ENCODE measurements at regions not wholly inside any gene's neighbourhood (a gene's known extent, or its start where the extent isn't known, plus 50 kb on each side); places are given as distances from the start of the nearest gene placed in this dataset.

DNA sequence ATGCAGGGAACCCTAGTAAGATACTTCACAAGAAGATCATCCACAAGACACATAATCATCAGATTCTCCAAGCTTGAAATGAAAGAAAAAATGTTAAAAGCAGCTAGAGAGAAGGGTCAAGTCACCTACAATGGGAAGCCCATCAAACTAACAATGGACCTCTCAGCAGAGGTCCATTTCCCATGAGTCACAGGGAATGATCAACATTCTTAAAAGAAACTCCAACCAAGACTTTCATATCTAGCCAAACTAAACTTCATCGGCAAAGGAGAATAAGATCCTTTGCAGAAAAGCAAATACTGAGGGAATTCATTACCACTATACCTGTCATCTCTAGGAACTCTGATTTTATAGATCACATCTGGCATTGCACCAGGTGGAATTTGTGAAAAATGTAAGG, 52.9 kb upstream of the SPATA31E1 start:
- TF ChIP-seq, protein P1, sequence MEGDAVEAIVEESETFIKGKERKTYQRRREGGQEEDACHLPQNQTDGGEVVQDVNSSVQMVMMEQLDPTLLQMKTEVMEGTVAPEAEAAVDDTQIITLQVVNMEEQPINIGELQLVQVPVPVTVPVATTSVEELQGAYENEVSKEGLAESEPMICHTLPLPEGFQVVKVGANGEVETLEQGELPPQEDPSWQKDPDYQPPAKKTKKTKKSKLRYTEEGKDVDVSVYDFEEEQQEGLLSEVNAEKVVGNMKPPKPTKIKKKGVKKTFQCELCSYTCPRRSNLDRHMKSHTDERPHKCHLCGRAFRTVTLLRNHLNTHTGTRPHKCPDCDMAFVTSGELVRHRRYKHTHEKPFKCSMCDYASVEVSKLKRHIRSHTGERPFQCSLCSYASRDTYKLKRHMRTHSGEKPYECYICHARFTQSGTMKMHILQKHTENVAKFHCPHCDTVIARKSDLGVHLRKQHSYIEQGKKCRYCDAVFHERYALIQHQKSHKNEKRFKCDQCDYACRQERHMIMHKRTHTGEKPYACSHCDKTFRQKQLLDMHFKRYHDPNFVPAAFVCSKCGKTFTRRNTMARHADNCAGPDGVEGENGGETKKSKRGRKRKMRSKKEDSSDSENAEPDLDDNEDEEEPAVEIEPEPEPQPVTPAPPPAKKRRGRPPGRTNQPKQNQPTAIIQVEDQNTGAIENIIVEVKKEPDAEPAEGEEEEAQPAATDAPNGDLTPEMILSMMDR (IDR thresholded peaks at IDR 0.05; ENCODE audit: control insufficient read depth, extremely low read depth, insufficient read depth): no peak
- H3K4me3 ChIP-seq (ENCODE audit: low read depth, low read length): no peak overlapping the region
- DNase-seq (ENCODE audit: low read depth): no peak

DNA sequence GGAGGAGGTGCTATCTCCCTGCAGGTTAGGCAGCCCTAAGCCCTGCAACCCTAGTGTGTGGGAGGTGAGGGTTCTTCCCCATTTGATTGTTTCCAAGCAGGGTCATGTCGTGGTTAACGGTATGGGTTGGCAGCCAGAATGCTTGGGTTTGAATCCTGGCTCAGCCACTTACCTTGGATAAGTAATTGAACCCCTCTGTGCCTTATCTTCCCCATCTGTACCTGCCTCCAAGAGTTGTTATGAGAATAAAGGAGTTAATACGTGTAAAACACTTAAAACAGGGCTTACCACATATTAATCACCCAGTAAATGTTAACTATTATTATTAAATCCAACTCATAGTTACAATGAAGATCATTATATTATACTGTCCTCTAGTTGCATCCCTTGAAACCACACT, 52.2 kb upstream of the SPATA31E1 start:
- TF ChIP-seq, protein P1 (IDR thresholded peaks at IDR 0.05; ENCODE audit: control insufficient read depth, extremely low read depth, insufficient read depth): no peak
- no peak for DNase-seq (ENCODE audit: low read depth)
- no peak overlapping the region for H3K4me3 ChIP-seq (ENCODE audit: low read depth, low read length)

DNA sequence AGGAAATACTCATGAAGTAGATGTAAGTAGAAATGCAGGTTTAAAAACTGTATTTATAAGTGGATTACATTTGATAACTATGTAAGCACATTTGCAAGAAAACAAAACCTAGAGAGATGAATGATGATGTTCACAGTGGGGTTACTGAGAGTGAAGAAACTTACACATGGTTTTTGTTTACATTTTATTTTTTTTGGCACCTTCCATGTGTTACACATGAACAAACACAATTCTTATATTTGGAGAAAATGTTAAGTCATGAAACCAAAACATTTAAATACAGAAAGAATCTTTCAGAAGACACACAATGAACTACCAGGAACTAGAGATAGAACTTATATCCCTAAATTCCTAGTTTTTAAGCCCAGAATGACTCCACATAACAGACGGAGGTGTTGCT, 51.5 kb upstream of the SPATA31E1 start:
- no peak for DNase-seq (ENCODE audit: low read depth)
- TF ChIP-seq, protein P1 (IDR thresholded peaks at IDR 0.05; ENCODE audit: control insufficient read depth, extremely low read depth, insufficient read depth): no peak
- H3K4me3 ChIP-seq (ENCODE audit: low read depth, low read length): no peak overlapping the region

Data from LNCaP clone FGC (cell line).